ENCODE measurements at regions not wholly inside any gene's neighbourhood (a gene's known extent, or its start where the extent isn't known, plus 50 kb on each side); places are given as distances from the start of the nearest gene placed in this dataset.

DNA sequence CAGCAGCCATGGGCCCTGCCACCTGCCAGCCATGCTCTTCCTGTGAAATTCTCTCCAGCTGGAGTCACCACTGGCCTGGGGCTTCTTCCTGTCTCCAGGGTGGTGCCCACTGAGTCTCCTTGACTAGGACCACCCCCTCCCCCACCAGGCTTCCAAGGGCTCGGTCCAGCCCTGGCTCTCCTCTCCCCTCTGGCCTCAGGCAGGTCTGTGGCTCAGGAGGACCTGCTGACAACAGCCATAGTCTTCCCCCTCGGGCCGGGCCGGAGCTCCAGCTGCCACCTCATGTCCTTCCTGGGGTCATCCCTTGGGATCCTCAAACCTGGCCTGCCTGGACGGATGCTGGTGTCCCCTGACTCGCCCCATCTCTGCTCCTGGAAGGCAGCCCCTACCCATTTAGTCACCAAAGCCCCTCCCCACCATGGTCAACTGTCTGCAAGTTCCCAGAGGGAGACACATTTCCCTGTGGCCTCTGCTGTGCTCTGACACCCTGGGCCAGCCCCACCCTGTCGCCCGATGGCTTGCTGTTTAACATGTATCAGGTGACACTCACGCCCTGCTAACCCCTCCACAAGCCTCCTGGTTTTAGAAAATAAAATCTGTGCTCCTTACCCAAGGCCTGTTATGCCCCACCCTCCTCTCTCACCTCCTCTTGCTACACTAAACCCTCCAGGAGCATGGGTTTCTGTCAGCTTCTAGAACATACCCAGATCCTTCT, 186.2 kb downstream of the RBFOX3 start:
- Mint-ChIP-seq H3K9me3 (ENCODE audit: low read depth) (no peaks in the 10 kb centered on the region), H3K36me3 (no peaks in the 10 kb centered on the region), H3K4me1 (no peaks in the 10 kb centered on the region), H3K27ac (no peak overlapping the region), H3K4me3 (no peak overlapping the region), H3K27me3 (no peaks in the 10 kb centered on the region)
- CTCF ChIA-PET = no interaction called here
- ATAC-seq = no peak
- no peak for DNase-seq

DNA sequence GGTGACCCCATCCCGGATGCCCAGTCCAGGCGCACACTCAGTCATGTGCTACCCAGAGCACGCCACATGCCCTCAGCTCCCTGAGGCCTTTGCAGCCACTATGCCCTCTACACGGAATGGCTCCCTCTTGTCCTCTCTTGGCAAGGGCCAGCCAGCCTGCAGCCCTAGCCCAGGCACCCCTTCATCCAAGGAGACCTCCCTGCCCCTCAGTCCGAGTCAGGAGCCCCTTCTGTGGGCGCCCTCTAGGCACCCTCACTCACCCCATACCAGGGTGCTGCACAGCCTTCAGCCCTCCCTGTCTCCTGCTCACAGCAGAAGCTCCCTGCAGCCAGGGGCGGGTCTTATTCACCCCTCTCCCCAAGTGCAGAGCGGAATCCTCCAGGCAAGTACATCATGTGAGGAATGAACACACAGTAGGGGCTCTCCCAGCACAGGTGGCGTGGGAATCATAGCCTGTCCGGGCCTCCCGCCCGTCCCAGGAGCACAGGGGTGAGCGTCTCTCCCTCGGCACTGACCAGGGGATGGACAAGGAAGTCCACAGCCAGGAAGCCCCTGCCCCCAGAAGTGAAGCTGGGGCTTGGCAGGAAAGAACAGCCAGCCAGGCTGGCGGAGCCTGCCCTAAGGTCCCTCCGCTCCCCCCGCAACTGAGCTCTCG, 186.9 kb downstream of the RBFOX3 start:
- Mint-ChIP-seq H3K27me3 (no peaks in the 10 kb centered on the region), H3K9me3 (ENCODE audit: low read depth) (no peaks in the 10 kb centered on the region), H3K27ac (no peak overlapping the region), H3K4me1 (no peaks in the 10 kb centered on the region), H3K4me3 (no peak overlapping the region), H3K36me3 (no peaks in the 10 kb centered on the region)
- DNase-seq (no peak), ATAC-seq (no peak)
- CTCF ChIA-PET = no interaction called here

GRCh38 chr17:79422236-79422635, 188.6 kb downstream of the RBFOX3 start:
- Mint-ChIP-seq H3K36me3 (no peaks in the 10 kb centered on the region), H3K4me3 (no peak overlapping the region), H3K4me1 (no peaks in the 10 kb centered on the region), H3K27me3 (no peaks in the 10 kb centered on the region), H3K9me3 (ENCODE audit: low read depth) (no peaks in the 10 kb centered on the region), H3K27ac (peak overlapping the region; percentile 44)
- ATAC-seq = no peak
- no peak for DNase-seq
- CTCF ChIA-PET = no interaction called here

DNA sequence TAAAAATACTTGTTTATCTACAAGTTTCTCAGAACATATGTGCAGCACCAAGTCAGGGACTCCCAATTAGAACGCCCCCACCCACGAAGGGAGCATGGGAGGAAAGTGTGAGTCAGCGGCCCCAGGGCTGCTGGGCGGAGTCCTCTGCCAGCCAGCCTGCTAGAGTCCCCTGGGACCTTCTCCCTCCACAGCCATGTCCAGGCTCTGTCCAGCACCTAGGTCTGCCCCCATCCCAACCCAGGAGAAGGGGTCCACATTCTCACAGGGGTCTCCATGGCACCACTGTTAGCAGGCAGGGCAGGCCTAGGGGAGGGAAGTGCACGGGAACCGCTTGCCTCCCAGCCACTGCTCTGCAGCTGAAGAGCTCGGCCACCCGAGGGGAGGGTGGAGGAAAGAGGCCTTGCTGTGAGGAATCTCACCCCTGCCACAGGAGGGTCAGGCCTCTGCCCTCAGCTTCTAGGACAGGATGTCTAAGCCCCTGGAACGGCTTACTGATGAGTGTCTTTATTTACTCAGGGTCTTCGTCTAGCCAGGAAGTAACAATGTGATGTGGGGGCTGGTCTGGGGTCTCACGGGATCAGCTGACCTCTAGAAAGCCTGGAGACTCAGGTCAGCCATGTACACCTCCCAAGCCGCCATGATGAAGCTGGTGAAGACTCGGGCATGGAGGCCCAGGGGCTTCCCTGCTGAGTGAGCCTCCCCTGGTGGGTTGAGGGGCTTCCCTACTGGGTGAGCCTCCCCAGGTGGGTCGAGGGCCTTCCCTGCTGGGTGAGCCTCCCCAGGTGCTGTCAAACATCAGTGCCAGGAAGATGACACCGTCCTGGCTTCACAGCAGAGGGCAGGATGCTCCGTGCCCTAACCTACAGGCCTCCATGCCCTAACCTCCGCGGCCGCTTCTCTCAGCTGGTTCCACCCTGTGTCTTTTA, 190.3 kb downstream of the RBFOX3 start:
- no peaks in the 10 kb centered on the region for H3K9me3 Mint-ChIP-seq (ENCODE audit: low read depth)
- CTCF ChIA-PET = interaction anchor here (0.9 kb wide), 1 partner anchor 28 kb away, joined by 3 read pairs; no protein-coding TSS in a partner anchor
- H3K27me3 Mint-ChIP-seq = no peaks in the 10 kb centered on the region
- H3K4me1 Mint-ChIP-seq = no peaks in the 10 kb centered on the region
- H3K36me3 Mint-ChIP-seq = no peaks in the 10 kb centered on the region
- H3K27ac Mint-ChIP-seq = no peak overlapping the region
- no peak for DNase-seq
- H3K4me3 Mint-ChIP-seq = no peak overlapping the region
- no peak for ATAC-seq

DNA sequence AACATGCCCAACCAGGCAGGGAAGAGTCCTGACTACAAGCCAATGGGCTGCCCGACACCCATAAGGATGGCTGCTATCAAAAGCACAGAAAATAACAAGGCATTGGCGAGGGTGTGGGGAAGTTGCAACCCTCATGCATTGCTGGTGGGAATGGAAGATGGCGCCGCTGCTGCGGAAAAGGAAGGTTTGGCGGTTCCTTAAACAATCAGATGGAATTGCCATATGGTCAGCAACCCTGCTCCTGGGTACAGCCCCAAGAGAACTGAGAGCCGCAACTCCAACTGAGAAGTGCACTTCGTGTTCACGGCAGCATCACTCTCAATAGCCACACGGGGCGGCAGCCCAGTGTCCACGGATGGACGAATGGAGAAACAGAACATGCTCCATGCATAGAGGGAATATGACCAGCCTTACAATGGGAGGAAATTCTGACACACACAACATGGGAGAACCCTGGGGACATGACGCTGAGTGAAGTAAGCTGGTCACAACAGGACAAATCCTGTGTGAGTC, 193.3 kb downstream of the RBFOX3 start:
- no peak for ATAC-seq
- CTCF ChIA-PET = no interaction called here
- Mint-ChIP-seq H3K27ac (no peak overlapping the region), H3K9me3 (ENCODE audit: low read depth) (no peaks in the 10 kb centered on the region), H3K4me3 (no peak overlapping the region), H3K27me3 (no peaks in the 10 kb centered on the region), H3K36me3 (no peaks in the 10 kb centered on the region), H3K4me1 (no peaks in the 10 kb centered on the region)
- DNase-seq = no peak

GRCh38 chr17:79415909-79416308, 194.9 kb downstream of the RBFOX3 start:
- Mint-ChIP-seq H3K4me3 (no peak overlapping the region), H3K4me1 (no peaks in the 10 kb centered on the region), H3K36me3 (no peaks in the 10 kb centered on the region), H3K27me3 (no peaks in the 10 kb centered on the region), H3K27ac (no peak overlapping the region), H3K9me3 (ENCODE audit: low read depth) (no peaks in the 10 kb centered on the region)
- no peak for ATAC-seq
- DNase-seq = no peak
- CTCF ChIA-PET = no interaction called here

DNA sequence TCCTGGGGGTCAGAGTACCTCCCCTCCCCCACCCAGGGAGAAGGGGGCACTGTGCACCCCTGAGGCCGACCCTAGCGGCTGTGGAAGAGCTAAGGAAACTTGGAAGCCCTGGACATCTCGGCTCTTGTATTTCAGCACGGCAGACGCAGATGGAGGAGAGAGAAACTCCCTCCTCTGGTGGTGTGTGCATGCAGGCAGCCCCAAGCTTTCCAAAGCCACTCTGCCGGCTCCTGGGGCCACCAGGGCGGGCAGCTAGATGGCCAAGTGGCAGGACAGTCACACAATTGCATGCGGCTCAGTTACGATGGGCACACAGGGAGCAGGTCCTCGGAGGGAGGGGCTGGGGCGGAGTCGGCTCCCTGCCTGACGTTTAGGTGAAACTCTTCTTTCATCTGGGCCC, 195.5 kb downstream of the RBFOX3 start:
- H3K36me3 Mint-ChIP-seq = no peaks in the 10 kb centered on the region
- no peak for ATAC-seq
- CTCF ChIA-PET = interaction anchor here (1.7 kb wide), 1 partner anchor 14 kb away, joined by 6 read pairs; no protein-coding TSS in a partner anchor
- no peaks in the 10 kb centered on the region for H3K9me3 Mint-ChIP-seq (ENCODE audit: low read depth)
- H3K4me3 Mint-ChIP-seq = no peak overlapping the region
- no peak for DNase-seq
- H3K4me1 Mint-ChIP-seq = no peaks in the 10 kb centered on the region
- no peaks in the 10 kb centered on the region for H3K27me3 Mint-ChIP-seq
- no peak overlapping the region for H3K27ac Mint-ChIP-seq

- H3K4me3 Mint-ChIP-seq = no peak overlapping the region
- no peak for ATAC-seq
- H3K4me1 Mint-ChIP-seq = no peaks in the 10 kb centered on the region
- no peaks in the 10 kb centered on the region for H3K27me3 Mint-ChIP-seq
- no peaks in the 10 kb centered on the region for H3K36me3 Mint-ChIP-seq
- no peaks in the 10 kb centered on the region for H3K9me3 Mint-ChIP-seq (ENCODE audit: low read depth)
- CTCF ChIA-PET = interaction anchor here (1.4 to 1.7 kb wide), 2 partner anchors 13 to 23 kb away, joined by 4 to 6 read pairs; no protein-coding TSS in a partner anchor
- no peak for DNase-seq
- H3K27ac Mint-ChIP-seq = no peak overlapping the region
Measured at GRCh38 chr17:79414793-79415211, 196.0 kb downstream of the RBFOX3 start.

DNA sequence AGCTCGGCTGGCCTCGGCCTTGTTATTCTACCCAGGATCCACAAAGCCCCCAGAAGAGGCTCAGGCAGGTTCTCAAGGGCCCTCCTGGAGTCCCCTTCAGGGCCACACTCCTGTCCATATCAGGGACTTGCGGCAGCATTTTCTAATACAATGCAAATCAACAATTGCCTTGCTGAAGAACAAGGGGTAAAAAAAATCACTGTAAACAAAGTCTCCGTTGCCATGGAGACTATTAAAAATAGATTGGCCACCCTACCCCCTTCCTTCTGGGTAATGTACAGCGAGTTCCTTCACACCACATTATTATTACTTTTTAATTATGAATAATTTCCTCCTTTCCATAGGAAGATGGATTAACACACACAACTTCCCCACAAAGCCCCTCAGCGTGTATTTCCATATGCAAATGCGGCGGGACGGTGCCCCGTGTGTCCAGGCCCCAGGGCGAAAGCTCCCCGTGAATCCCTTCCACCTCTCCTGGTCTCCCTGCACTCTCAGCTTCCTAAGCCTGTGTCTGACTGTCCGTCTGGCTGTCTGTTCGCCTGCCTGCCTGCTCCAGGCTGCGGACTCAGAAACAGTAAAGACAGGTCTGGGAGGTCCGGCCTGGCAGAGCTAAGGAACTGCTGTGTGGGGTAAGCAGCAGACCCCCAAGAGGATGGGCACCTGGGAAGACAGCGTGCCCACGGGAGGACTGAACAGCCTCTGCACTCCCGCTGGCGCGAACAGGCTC, 196.6 kb downstream of the RBFOX3 start:
- Mint-ChIP-seq H3K4me1 (no peaks in the 10 kb centered on the region), H3K27me3 (no peaks in the 10 kb centered on the region), H3K36me3 (no peaks in the 10 kb centered on the region), H3K9me3 (ENCODE audit: low read depth) (no peaks in the 10 kb centered on the region), H3K4me3 (no peak overlapping the region), H3K27ac (no peak overlapping the region)
- CTCF ChIA-PET = interaction anchor here (1.4 to 1.7 kb wide), 2 partner anchors 13 to 22 kb away, joined by 4 to 6 read pairs; no protein-coding TSS in a partner anchor
- ATAC-seq (no peak), DNase-seq (no peak)

GRCh38 chr17:79413611-79414010, 197.2 kb downstream of the RBFOX3 start:
- Mint-ChIP-seq H3K36me3 (no peaks in the 10 kb centered on the region), H3K4me1 (no peaks in the 10 kb centered on the region), H3K9me3 (ENCODE audit: low read depth) (no peaks in the 10 kb centered on the region), H3K4me3 (no peak overlapping the region), H3K27me3 (peaks cover 4% of the 10 kb centered on the region), H3K27ac (no peak overlapping the region)
- CTCF ChIA-PET = interaction anchor here (1.4 to 1.7 kb wide), 2 partner anchors 12 to 22 kb away, joined by 4 to 6 read pairs; no protein-coding TSS in a partner anchor
- no peak for ATAC-seq
- no peak for DNase-seq

DNA sequence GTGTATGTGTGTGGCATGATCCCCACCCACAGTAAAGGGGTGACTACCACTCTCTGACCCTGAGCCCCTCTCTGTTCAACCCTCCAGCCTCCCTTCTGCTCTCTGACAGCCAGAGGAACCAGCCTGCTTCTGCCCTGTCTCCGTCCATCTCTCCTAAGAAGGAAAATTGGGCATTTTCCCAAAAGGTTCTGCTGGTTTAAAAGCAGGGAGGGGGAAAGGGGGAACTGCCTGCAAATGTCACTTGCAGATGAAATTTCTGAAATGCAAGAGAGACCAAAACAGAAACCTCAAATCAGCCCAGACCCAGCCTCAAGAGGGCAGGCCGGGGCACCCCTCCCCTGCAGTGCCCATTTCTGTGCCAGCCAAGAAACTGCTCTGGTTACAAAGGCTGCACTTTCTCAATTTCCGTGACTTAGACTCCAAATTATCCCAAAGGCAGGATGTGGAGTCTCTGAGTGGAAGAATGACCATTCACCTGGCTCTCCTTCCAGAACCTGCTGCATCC, 197.9 kb downstream of the RBFOX3 start:
- no peak for DNase-seq
- peaks cover 10% of the 10 kb centered on the region for H3K27me3 Mint-ChIP-seq
- H3K4me1 Mint-ChIP-seq = no peaks in the 10 kb centered on the region
- H3K9me3 Mint-ChIP-seq (ENCODE audit: low read depth) = no peaks in the 10 kb centered on the region
- CTCF ChIA-PET = no interaction called here
- no peak overlapping the region for H3K27ac Mint-ChIP-seq
- H3K4me3 Mint-ChIP-seq = no peak overlapping the region
- H3K36me3 Mint-ChIP-seq = no peaks in the 10 kb centered on the region
- ATAC-seq = no peak

- Mint-ChIP-seq H3K27me3 (peaks cover 18% of the 10 kb centered on the region), H3K4me3 (no peak overlapping the region), H3K27ac (no peak overlapping the region)
Measured at GRCh38 chr17:79412110-79412509, 198.7 kb downstream of the RBFOX3 start.

More at GRCh38 chr17:79412110-79412509, 198.7 kb downstream of the RBFOX3 start:
- Mint-ChIP-seq H3K9me3 (ENCODE audit: low read depth) (no peaks in the 10 kb centered on the region), H3K4me1 (no peaks in the 10 kb centered on the region), H3K36me3 (no peaks in the 10 kb centered on the region)
- no peak for DNase-seq
- CTCF ChIA-PET = no interaction called here
- no peak for ATAC-seq
